ENCODE measurements at regions not wholly inside any gene's neighbourhood (a gene's known extent, or its start where the extent isn't known, plus 50 kb on each side); places are given as distances from the start of the nearest gene placed in this dataset.

GRCh38 chr6:99689916-99690685, 83.5 kb downstream of the PRDM13 start:
- TF ChIP-seq CTCF (IDR thresholded peaks at IDR 0.05), result no peak
- TF ChIP-seq POLR2A (IDR thresholded peaks at IDR 0.05), result no peak

Measured in esophagus squamous epithelium (tissue), 4 donors.